Activated naive CD4-positive, alpha-beta T cell treated with anti-CD3 and anti-CD28 coated beads, Interleukin-2, amount 10 ng/mL, durations not matched to agents 7 days and 5 days (primary cell): ENCODE measurements at regions not wholly inside any gene's neighbourhood (a gene's known extent, or its start where the extent isn't known, plus 50 kb on each side); places are given as distances from the start of the nearest gene placed in this dataset.
"Not testable (repeated sequence)": the region's sequence is repeated elsewhere in the genome, so short reads cannot be mapped to it uniquely, and the experiment has no call there.

ENCODE experiments used
- CTCF ChIA-PET: fragments of 350-600 bp; sonication (Branson Sonifier 250); formaldehyde crosslinking; loops from one replicate; lab custom pipeline; 2021; ENCODE audit warnings: antibody characterized with exemption; lab: Charles Lee
- DNase-seq: peaks from one replicate; pipeline ENCODE4 v3.0.0-alpha.2; 2020
- H3K27ac Mint-ChIP-seq: one replicate; pipeline ENCODE4 v1.8.0; 2021; ENCODE audit warnings: mild to moderate bottlenecking, moderate library complexity, mixed read lengths
- H3K27me3 Mint-ChIP-seq: one replicate; pipeline ENCODE4 v1.8.0; 2021; ENCODE audit warnings: mild to moderate bottlenecking, mixed read lengths
- H3K36me3 Mint-ChIP-seq: one replicate; pipeline ENCODE4 v1.8.0; 2021; ENCODE audit warnings: mixed read lengths
- H3K4me1 Mint-ChIP-seq: one replicate; pipeline ENCODE4 v1.8.0; 2021; ENCODE audit warnings: mixed read lengths
- H3K4me3 Mint-ChIP-seq: one replicate; pipeline ENCODE4 v1.8.0; 2021; ENCODE audit warnings: mild to moderate bottlenecking, moderate library complexity, mixed read lengths
- H3K9me3 Mint-ChIP-seq: one replicate; pipeline ENCODE4 v1.8.0; 2021; ENCODE audit warnings: mixed read lengths

DNA sequence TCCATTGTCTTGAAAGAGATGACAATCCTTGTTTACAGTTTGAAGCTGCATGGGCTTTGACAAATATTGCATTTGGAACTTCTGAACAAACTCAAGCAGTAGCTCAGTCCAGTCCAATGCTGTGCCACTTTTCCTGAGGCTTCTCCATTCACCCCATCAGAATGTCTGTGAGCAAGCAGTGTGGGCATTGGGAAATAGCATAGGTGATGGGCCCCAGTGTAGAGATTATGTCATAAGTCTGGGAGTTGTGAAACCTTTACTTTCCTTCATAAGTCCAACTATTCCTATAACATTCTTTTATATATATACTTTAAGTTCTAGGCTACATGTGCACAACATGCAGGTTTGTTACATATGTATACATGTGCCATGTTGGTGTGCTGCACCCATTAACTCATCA is 163.4 kb upstream of the NT5E start:
- H3K4me1 Mint-ChIP-seq, H3K27ac Mint-ChIP-seq, H3K4me3 Mint-ChIP-seq, CTCF ChIA-PET, H3K36me3 Mint-ChIP-seq, H3K27me3 Mint-ChIP-seq, DNase-seq: not testable (repeated sequence)
- H3K9me3 Mint-ChIP-seq, result peaks cover 11% of the 10 kb centered on the region

DNA sequence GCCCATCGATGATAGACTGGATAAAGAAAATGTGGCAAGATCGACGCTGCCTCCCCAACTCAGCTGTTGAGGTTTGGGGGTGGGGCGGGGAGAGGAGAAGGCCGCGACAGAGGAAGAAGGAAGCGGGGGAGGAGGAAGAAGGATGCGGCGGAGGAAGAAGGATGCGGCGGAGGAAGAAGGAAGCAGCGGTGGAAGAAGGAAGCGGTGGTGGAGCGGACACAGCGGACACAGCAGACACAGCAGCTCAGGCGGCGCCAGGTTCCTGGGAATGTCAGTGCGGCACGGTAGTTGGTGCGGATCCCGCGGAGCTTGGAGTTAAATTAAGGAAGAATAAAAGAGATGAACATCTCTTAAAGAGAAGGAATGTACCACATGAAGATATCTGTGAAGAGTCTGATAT is 163.9 kb upstream of the NT5E start:
- H3K36me3 Mint-ChIP-seq, result no peaks in the 10 kb centered on the region
- no peak for DNase-seq
- H3K4me3 Mint-ChIP-seq, result no peak overlapping the region
- H3K27me3 Mint-ChIP-seq, result no peaks in the 10 kb centered on the region
- H3K9me3 Mint-ChIP-seq, result peaks cover 11% of the 10 kb centered on the region
- H3K27ac Mint-ChIP-seq, result no peak overlapping the region
- CTCF ChIA-PET, result no interaction called here
- H3K4me1 Mint-ChIP-seq, result no peaks in the 10 kb centered on the region

DNA sequence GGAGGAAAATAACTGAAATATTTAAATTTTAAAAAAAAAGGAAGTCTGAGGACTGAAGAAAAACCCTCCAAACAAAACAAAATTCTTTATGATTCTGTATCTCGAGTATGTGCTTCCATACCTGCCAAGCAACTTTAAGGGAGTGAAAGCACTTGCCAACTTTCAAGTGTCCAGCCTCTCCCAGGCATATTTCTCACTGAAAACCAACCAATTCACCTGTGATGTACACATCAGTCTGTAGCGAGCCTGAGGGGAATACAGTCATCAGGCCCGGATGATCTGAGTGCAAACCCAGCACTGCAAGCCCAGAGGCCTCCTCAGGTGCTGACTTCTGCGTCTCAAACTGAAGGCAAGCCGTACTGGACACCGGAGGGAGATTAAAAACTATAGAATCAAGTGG is 164.8 kb upstream of the NT5E start:
- H3K4me1 Mint-ChIP-seq, result no peaks in the 10 kb centered on the region
- H3K4me3 Mint-ChIP-seq, result no peak overlapping the region
- H3K9me3 Mint-ChIP-seq, result peaks cover 4% of the 10 kb centered on the region
- no peaks in the 10 kb centered on the region for H3K36me3 Mint-ChIP-seq
- no peaks in the 10 kb centered on the region for H3K27me3 Mint-ChIP-seq
- H3K27ac Mint-ChIP-seq, result no peak overlapping the region
- no peak for DNase-seq
- CTCF ChIA-PET, result no interaction called here

DNA sequence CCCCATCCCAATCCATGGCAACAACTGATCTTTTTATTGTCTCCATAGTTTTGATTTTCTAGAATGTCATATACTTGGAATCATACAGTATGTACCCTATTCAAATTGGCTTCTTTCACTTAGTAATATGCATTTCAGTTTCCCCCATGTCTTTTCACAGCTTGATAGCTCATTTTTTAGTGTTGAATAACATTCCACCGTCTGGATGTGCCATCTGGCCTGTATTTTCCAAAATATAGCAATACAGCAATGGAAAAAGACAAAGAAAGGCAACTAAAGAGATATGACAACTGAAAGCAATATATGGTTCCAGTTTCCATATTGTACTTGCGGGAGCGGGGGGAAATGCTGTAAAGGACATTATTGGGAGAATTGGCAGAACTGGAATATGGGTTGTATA is 166.4 kb upstream of the NT5E start:
- H3K4me3 Mint-ChIP-seq, result no peak overlapping the region
- CTCF ChIA-PET, result no interaction called here
- no peaks in the 10 kb centered on the region for H3K36me3 Mint-ChIP-seq
- no peaks in the 10 kb centered on the region for H3K4me1 Mint-ChIP-seq
- peaks cover 4% of the 10 kb centered on the region for H3K9me3 Mint-ChIP-seq
- no peak overlapping the region for H3K27ac Mint-ChIP-seq
- H3K27me3 Mint-ChIP-seq, result no peaks in the 10 kb centered on the region
- DNase-seq, result no peak

DNA sequence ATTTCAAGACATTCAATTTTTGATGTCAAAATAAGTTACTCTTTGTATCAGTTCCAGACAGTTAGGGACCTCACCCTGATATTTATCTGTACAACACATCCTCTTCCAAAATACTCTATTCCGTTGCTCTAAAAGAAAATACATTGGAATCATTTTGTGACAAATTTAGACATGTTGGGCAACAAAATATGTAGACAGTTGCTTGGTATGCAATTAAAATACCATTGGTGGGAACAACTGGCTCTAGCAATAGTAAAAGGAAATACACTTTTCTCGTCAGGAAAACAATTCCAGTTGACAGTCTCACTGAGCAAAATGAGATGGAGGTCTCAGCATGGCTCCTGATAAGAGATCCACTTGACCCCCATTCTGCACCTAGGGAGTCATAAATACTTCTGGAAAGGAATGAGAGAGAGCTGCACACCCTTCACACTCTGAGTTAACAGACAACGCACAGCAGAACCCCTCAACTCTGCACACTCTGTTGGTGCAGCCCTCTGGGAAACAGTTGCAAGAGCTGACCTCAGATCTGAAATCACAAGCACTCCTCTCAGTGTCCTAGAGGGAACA is 171.3 kb upstream of the NT5E start:
- DNase-seq, result no peak

DNA sequence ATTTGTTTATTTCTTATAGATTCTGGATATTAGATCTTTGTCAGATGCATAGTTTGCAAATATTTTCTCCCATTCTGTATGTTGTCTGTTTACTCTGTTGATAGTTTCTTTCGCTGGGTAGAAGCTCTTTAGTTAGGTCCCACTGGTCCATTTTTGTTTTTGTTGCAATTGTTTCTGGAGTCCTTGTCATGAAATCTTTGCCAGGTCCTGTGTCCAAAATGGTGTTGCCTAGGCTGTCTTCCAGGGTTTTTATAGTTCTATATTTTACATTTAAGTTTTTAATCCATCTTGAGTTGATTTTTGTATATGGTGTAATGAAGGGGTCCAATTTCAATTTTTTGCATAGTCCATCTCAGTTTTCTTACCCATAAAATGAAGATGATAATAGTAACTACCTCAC is 173.9 kb upstream of the NT5E start:
- H3K27me3 Mint-ChIP-seq, H3K4me1 Mint-ChIP-seq, CTCF ChIA-PET, H3K4me3 Mint-ChIP-seq, H3K27ac Mint-ChIP-seq, DNase-seq, H3K36me3 Mint-ChIP-seq: not testable (repeated sequence)
- peaks cover 11% of the 10 kb centered on the region for H3K9me3 Mint-ChIP-seq

More for the DNA sequence above, 171.3 kb upstream of the NT5E start:
- Mint-ChIP-seq H3K4me1 (no peaks in the 10 kb centered on the region), H3K9me3 (peaks cover 11% of the 10 kb centered on the region), H3K27me3 (no peaks in the 10 kb centered on the region), H3K4me3 (no peak overlapping the region), H3K36me3 (no peaks in the 10 kb centered on the region), H3K27ac (no peak overlapping the region)
- CTCF ChIA-PET, result no interaction called here

DNA sequence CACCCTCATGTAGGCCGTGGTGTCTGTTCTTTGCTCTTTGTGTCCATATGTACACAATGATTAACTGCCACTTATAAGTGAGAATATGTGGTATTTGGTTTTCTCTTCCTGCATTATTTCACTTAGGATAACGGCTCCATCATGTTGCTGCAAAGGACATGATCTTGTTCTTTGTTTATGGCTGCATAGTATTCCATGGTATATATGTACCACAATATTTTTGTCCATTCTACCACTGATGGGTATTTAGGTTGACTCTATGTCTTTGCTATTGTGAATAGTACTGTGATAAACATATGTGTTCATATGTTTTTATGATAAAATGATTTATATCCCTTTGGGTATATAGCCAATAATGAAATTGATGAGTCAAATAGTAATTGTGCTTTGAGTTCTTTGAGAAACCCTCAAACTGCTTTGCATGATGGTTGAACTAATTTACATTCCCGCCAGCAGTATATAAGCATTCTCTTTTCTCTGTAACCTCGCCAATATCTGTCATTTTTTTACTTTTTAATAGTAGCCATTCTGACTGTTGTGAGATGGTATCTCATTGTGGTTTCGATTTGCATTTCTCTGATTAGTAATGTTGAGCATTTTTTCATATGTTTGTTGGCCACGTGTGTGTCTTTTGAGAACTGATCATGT is 174.4 kb upstream of the NT5E start:
- Mint-ChIP-seq H3K4me3 (no peak overlapping the region), H3K4me1 (no peaks in the 10 kb centered on the region), H3K36me3 (no peaks in the 10 kb centered on the region), H3K9me3 (peaks cover 11% of the 10 kb centered on the region), H3K27me3 (no peaks in the 10 kb centered on the region), H3K27ac (no peak overlapping the region)
- CTCF ChIA-PET, result no interaction called here
- no peak for DNase-seq

DNA sequence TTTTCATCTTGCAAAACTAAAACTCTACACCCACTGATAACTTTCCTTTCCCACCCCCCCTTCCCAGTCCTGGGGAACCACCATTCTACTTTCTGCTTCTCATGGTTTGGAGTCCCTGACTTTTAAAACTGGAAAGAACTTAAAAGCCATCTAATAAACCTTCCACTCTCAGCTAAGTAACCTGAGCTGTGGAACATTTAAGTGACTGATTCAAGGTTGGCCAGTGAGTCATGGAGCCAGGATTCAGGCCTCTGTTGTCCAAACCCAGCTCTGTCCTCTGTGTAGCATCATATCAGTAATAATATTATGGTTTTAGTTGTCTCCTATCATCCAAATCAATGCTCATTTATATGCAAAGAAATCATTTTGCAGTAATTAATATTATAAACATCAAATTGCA is 176.0 kb upstream of the NT5E start:
- CTCF ChIA-PET, result no interaction called here
- no peaks in the 10 kb centered on the region for H3K4me1 Mint-ChIP-seq
- no peak for DNase-seq
- H3K27ac Mint-ChIP-seq, result no peak overlapping the region
- no peaks in the 10 kb centered on the region for H3K27me3 Mint-ChIP-seq
- no peak overlapping the region for H3K4me3 Mint-ChIP-seq
- H3K36me3 Mint-ChIP-seq, result no peaks in the 10 kb centered on the region
- peaks cover 11% of the 10 kb centered on the region for H3K9me3 Mint-ChIP-seq

DNA sequence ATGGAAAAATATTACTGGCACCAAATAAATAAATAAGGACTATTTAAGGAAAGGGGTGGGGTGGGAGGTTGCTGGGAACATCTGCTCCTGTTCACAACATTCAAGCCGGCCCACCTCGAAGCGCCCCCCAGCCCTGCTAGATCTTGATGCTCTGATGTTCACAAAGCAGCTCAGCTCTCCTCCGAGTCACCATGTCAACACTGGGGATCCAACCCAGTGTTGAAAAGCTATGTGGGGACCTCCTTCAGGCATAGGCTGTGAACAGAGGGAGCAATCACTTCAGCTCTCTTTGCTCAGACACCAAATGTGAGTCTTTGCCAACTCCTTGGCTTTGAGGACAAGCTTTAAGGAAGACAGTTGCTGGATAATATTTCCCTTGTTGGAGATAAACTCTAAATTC is 176.8 kb upstream of the NT5E start:
- CTCF ChIA-PET, result no interaction called here
- no peak overlapping the region for H3K4me3 Mint-ChIP-seq

DNA sequence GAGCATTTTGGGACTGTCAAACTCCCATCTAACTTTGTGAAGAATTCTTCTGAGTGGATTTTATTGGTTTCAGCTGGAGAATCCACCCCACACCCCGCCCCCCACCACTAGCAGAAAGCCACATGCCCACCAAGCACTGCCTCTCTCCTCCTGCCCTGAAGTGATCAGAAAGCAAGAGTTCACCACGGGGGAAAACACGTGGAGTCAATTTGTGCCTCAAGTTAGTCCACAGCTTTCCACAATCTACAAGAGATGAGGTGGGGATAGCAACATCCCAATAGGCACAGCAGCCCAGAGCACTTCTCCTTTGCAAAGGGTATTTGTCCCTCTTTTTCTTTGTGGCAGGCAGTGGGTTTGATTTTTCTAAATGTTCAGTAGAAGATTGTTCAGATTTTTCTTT is 177.3 kb upstream of the NT5E start:
- CTCF ChIA-PET, result no interaction called here

More for the DNA sequence above, 176.8 kb upstream of the NT5E start:
- H3K36me3 Mint-ChIP-seq, result no peaks in the 10 kb centered on the region
- no peaks in the 10 kb centered on the region for H3K4me1 Mint-ChIP-seq
- DNase-seq, result no peak
- no peaks in the 10 kb centered on the region for H3K27me3 Mint-ChIP-seq
- H3K27ac Mint-ChIP-seq, result no peak overlapping the region
- peaks cover 11% of the 10 kb centered on the region for H3K9me3 Mint-ChIP-seq

DNA sequence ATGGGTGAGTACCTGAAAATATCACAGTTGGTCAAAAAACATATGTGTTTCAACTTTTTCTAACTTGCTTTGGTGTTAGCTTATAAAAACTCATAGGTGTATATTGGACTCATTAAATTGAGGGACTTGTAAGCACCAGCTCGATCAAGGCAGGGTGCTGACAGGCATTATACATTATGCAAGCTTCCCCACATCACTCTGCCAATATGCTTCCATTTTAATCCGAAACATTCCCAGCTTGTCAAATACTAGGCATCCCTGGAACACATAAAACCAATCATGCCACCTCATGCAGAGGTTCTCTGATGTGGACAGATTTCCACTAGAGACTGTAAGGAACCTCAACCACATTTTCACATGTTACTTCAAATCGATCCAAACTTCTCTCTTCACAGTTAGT is 187.3 kb upstream of the NT5E start:
- no peak for DNase-seq
- H3K4me3 Mint-ChIP-seq, result no peak overlapping the region
- H3K27ac Mint-ChIP-seq, result no peak overlapping the region
- CTCF ChIA-PET, result no interaction called here
- no peaks in the 10 kb centered on the region for H3K27me3 Mint-ChIP-seq
- H3K9me3 Mint-ChIP-seq, result no peaks in the 10 kb centered on the region
- H3K4me1 Mint-ChIP-seq, result no peaks in the 10 kb centered on the region
- H3K36me3 Mint-ChIP-seq, result no peaks in the 10 kb centered on the region

More for the DNA sequence above, 177.3 kb upstream of the NT5E start:
- Mint-ChIP-seq H3K27me3 (no peaks in the 10 kb centered on the region), H3K9me3 (peaks cover 11% of the 10 kb centered on the region), H3K4me3 (no peak overlapping the region), H3K27ac (no peak overlapping the region), H3K36me3 (no peaks in the 10 kb centered on the region), H3K4me1 (no peaks in the 10 kb centered on the region)
- DNase-seq, result no peak

DNA sequence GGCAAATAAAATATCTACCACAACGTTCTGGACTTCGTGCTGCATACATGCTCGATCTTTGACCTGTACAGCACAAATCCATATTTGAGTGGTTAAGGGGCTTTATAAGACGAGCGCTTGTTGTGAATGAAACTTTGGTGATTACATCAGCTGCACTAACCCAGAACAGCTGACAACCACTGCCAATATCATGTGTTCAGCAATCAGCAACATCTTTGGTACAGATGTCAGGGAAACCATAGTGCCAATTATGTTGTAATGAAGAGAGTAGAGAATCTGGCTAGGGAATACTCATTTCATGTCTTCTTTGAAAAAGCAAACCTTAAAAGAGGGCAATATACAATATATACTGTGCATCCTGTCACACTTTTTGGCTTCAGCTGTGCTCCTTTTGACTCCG is 188.6 kb upstream of the NT5E start:
- no peak overlapping the region for H3K4me3 Mint-ChIP-seq
- H3K4me1 Mint-ChIP-seq, result no peaks in the 10 kb centered on the region
- H3K27me3 Mint-ChIP-seq, result no peaks in the 10 kb centered on the region
- H3K9me3 Mint-ChIP-seq, result no peaks in the 10 kb centered on the region
- CTCF ChIA-PET, result no interaction called here
- no peaks in the 10 kb centered on the region for H3K36me3 Mint-ChIP-seq
- no peak for DNase-seq
- no peak overlapping the region for H3K27ac Mint-ChIP-seq

DNA sequence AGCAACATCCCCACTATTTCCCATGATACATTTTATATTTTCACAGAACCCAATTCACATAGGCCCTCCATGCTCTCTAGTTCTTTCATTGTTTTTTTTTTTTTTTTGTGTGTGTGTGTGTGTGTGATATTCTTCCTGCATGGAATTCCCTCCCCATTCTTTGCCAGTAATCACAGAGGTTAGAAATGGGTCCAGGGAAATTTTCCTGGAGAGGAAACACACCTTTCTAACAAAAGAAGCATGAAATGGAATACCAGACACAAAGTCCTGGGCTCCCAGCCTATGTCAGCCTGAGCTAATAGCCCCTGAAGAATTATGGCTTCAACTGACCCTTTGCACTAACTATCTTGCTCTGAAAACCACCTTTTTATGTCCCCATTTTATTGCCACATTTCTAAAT is 194.2 kb upstream of the NT5E start:
- no peaks in the 10 kb centered on the region for H3K27me3 Mint-ChIP-seq
- no peak overlapping the region for H3K4me3 Mint-ChIP-seq
- peaks cover 4% of the 10 kb centered on the region for H3K9me3 Mint-ChIP-seq
- CTCF ChIA-PET, result no interaction called here
- no peaks in the 10 kb centered on the region for H3K4me1 Mint-ChIP-seq
- no peak overlapping the region for H3K27ac Mint-ChIP-seq
- no peaks in the 10 kb centered on the region for H3K36me3 Mint-ChIP-seq
- DNase-seq, result no peak

DNA sequence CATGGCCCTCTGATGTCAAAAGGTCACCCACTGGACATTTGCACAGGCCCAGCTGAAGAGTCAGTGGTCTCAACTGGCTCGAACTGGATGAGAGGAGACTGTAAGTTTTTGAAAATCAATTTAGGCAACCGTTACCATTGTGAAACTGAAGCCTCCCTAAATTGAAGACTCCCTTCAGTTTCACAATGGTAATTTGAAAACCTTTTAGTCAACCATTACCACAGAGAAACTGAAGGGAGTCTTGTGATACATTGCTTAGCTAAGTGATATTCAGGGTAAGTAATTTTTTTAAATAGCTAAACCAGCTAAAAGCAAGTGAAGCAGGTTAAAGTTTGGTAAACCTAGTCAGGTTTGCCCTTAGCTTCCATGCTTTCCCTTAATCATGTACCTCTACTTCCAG is 197.3 kb upstream of the NT5E start:
- Mint-ChIP-seq H3K4me3 (no peak overlapping the region), H3K4me1 (no peaks in the 10 kb centered on the region), H3K36me3 (no peaks in the 10 kb centered on the region), H3K27ac (no peak overlapping the region), H3K27me3 (no peaks in the 10 kb centered on the region), H3K9me3 (peaks cover 4% of the 10 kb centered on the region)
- CTCF ChIA-PET, result interaction anchor here (1.3 kb wide), 1 partner anchor 71 kb away, joined by 4 read pairs; no protein-coding TSS in a partner anchor
- no peak for DNase-seq

DNA sequence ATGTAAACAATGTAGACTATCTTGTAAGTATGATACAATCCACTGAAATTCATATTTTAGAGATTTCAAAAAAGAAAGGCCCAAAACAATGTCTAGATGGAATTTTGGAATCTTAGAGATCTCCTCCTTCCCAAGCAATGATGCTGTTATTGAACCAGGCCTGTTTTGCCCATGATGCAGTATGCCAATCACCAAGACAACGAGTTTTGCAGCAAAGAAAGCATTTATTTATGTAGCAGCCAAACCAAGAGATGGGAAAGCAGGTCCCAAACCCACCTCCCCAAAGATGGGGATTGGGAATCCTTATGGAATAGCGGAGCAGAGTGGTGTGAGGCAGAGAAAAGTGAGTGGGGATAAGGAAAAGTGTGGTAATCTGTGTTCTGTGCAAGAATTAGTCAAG is 197.8 kb upstream of the NT5E start:
- DNase-seq, result no peak
- Mint-ChIP-seq H3K27ac (no peak overlapping the region), H3K4me3 (no peak overlapping the region), H3K36me3 (no peaks in the 10 kb centered on the region), H3K27me3 (no peaks in the 10 kb centered on the region), H3K9me3 (peaks cover 4% of the 10 kb centered on the region), H3K4me1 (no peaks in the 10 kb centered on the region)
- CTCF ChIA-PET, result interaction anchor here (1.3 kb wide), 1 partner anchor 71 kb away, joined by 4 read pairs; no protein-coding TSS in a partner anchor
